GM19025 (cell line): ENCODE measurements at regions not wholly inside any gene's neighbourhood (a gene's known extent, or its start where the extent isn't known, plus 50 kb on each side); places are given as distances from the start of the nearest gene placed in this dataset.

Source experiments
- ATAC-seq: cut with Tn5 transposase; IDR thresholded peaks from one replicate; pipeline ENCODE4 v1.9.1; 2021; ENCODE audit warnings: mild to moderate bottlenecking, low read depth, moderate library complexity; ENCODE audit not compliant: unreplicated experiment

GRCh38 chr3:56902468-56903160 is 100.9 kb upstream of the ARHGEF3 start:
- ATAC-seq = no peak

DNA sequence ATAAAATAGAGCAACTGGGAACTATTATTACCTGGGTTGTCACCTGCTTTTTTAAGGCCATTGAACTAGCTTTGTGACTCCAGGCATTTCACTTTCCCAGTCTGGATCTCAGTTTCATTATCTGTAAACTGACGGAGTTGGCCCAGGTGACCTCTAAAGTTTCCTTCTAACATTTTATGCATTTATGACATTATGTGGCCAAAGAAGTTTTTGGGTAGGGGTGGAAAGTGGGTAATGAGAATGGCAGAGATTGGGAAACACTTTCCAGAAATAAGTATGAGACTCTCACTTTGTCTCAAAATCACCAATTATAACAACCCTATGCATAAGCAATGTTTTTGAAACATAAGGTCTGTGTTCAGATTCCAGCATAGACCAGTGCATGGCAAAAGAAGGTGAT is 99.1 kb upstream of the ARHGEF3 start:
- ATAC-seq = no peak

- no peak for ATAC-seq
These were observed 98.1 kb upstream of the ARHGEF3 start for GRCh38 chr3:56899851-56900250.

DNA sequence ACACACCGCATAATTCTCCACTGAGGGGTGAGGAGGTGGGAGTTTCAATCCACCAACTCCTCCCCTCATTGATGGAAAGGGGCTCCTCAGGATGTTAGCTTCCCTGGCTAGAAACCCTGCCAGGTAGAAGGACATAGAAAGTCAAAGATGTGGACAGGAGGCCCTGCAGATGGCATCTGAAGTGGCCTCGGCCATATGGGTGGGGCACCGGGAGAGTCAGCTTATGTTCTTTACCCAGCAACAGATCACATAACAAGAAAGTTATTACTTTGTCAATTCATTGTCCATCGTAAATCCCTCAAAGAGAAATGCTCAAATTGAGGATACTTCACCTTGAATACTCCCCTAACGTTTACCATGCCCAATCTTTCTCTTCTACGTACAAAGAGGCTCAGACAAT is 97.3 kb upstream of the ARHGEF3 start:
- no peak for ATAC-seq

DNA sequence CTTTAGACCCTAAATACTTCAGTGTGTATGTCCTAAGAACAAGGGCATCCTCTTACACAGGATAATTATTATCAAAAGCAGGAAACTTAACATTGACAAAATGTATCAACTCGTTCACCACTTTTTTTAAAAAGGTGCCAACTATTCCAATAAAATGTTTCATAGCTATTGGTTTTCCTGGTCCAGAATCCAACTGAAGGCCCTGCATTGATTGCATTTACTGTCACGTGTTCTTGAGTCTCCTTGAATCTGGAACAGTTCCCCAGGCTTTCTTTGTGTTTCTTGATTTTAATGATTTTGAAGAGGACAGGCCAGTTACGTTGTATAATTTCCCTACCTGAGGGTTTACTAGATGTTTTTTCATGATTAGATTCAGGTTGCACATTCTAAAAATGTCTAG is 94.6 kb upstream of the ARHGEF3 start:
- ATAC-seq = no peak

- no peak for ATAC-seq
These were observed 93.2 kb upstream of the ARHGEF3 start for GRCh38 chr3:56894881-56895431.

GRCh38 chr3:56890448-56891091 is 88.8 kb upstream of the ARHGEF3 start:
- no peak for ATAC-seq

DNA sequence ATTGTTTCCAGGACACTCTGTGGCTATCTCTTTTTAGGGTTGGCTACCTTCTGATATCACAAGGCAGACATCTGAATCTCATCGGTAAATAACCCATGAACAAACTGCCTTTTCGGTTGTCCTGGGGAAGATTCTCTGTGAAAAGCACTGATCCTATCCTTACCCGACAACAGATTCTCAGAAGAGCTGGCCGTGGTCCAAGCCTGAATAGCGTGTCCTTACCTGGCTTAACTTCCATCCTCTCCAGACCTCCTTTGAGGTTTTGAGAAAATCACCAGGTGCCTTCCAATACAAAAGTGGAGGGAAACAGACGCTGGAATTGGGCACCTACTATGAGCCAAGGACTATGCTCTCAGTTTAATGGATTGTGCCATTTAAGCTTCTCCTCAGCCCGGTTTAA is 87.4 kb upstream of the ARHGEF3 start:
- ATAC-seq = no peak

GRCh38 chr3:56887402-56888025 is 85.8 kb upstream of the ARHGEF3 start:
- ATAC-seq = no peak

- no peak for ATAC-seq
These were observed 84.6 kb upstream of the ARHGEF3 start for GRCh38 chr3:56886314-56886713.

DNA sequence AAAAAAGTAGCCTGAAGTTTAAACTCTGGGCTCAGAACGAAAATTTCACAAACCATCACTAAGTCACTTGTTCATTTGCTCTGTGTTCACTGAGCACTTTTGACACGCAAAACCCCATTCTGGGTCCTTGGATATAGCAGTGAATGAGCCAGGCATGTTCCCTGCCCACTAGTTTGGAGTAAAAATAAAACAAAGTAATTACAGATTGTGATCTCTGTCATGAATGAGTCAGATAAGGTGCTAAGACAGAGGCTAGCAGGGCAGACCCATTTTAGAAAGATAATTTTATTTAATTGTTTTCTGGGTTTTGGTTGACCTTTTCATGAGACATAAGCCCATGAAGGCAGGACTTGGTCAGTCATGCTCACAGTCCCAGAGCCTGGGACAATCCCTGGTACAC is 84.1 kb upstream of the ARHGEF3 start:
- no peak for ATAC-seq

GRCh38 chr3:56885453-56885852 is 83.7 kb upstream of the ARHGEF3 start:
- no peak for ATAC-seq

DNA sequence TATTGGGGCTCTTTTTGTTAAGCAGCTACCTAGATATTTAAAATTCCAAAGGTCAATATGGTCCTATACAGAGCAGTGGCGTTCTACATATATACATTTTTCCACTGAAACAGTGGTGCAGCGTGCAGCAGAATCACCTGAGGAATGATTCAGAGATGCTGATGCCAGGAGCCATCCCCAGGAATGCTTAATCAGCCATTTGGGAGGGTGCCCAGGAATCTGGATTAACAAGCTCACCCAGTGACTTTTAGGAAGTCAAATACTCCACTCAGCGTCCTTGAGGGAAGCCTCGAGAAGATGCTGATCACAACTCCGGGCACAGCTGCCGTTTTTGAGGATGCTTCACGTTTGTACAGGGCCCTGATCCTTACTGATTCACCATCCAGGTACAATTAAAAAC is 82.6 kb upstream of the ARHGEF3 start:
- ATAC-seq = no peak

DNA sequence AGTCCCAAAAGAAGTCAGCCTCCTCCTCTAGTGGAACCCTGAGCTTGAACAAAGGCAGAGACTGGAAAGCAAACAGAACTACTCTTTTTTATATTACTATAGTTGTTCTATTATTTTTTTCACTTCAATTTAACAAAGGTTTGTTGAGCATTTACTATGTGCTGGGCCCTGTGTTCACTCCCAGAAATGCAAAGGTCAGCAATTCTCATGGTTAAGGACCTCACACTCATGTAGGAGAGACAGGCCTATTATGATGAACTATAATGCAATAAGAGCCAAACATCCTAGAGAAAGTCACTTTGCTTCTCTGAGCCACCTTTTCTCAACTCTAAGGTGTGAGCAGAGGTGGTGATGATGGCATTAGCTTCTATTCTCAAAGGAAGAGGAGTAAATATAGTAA is 82.1 kb upstream of the ARHGEF3 start:
- no peak for ATAC-seq

- ATAC-seq = no peak
These were observed 81.1 kb upstream of the ARHGEF3 start for GRCh38 chr3:56882896-56883295.

- ATAC-seq = no peak
These were observed 80.1 kb upstream of the ARHGEF3 start for GRCh38 chr3:56881841-56882240.

DNA sequence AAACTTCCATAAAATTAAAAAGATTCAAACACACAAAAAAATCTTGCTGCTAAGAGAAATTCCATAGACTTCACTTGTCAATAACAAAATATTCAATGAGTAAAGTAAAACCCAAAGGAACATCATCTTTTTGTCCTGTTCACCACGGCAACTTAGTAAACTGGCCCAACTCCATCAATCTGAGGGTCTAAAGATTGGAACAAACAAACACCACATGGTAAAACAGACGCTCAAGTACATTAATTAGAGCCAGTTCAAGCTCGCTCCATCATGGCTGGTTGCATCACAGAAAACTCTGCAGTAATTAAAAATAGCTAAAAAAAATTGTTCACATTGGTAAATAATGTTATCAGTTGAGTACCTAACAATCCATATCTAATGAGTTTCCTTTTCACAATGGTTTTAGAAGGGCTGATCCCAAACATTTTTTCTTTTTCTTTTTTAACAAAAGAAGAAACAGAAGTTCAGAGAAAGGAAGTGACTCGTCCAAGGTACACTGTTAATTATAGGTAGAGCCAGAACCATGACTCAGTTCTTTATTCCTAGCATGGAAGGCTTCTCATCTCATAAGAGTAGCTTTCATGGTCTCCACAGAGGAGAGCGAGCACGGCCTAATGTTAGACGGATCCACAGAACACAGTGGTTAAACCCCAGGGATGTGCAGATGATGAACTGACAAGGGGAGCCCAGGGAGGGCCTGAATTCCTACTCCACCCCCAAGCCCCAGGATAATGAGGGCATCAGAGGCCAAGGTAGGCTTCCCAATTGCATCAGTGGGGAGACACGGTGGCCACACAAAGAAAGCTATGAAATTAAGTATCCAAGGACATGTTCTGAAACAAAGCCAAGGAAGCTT is 79.2 kb upstream of the ARHGEF3 start:
- ATAC-seq = no peak

- no peak for ATAC-seq
These were observed 77.9 kb upstream of the ARHGEF3 start for GRCh38 chr3:56879436-56880215.

DNA sequence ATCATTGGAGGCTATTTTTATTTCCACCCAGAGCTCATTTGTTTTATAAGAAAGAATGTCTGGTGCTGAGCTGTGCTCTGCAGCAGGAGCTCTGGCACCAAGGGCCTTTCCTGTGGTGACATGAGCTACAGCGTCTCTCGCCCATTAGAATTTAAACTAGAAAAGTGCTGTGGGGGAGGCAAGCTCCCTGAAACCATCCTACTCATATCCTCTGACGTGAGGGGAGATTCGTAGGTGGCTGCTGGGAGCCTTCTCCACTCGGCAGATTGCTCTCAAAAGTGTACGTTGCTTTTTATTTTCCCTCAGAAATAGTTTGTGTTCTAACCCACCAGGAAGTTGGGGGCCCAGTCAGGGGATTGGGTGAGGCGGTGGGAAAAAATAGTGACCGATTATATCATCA is 76.3 kb upstream of the ARHGEF3 start:
- ATAC-seq = no peak

DNA sequence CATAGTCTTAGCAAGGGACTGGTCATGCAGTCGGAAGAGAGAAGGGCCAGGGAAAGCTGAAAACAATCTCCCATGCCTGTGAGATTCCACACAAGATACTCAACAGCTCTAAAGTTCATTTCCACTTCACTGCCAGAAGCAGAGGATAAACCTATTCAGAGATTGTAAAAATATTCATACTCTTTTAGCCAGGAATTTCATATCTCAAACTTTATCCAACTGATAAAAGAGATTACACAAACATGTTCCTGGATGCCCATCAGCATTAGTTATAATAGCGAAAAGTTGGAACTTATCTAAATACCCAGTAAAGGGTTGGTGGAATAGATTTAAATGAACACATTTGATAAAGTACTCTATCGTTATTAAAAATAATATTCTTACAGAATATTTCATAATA is 75.2 kb upstream of the ARHGEF3 start:
- ATAC-seq = no peak
